Skin epidermis (tissue), 12 donors: ENCODE measurements at regions not wholly inside any gene's neighbourhood (a gene's known extent, or its start where the extent isn't known, plus 50 kb on each side); places are given as distances from the start of the nearest gene placed in this dataset.
"Not testable (repeated sequence)": the region's sequence is repeated elsewhere in the genome, so short reads cannot be mapped to it uniquely, and the experiment has no call there.

Source experiments
- H3K27ac ChIP-seq, 21 experiments: fragments of 200-600 bp; sonication (generic) in 11 of 21; one replicate each; pipeline ENCODE4 v1.5.0; 2020; ENCODE audit warnings: mild to moderate bottlenecking in 3 of 21, inconsistent platforms in 2 of 21, moderate library complexity in 2 of 21
- H3K4me3 ChIP-seq, 7 experiments: fragments of 200-600 bp; sonication (generic) in 2 of 7; one replicate each; pipeline ENCODE4 v1.5.0; 2020; ENCODE audit warnings: inconsistent platforms in 2 of 7, mild to moderate bottlenecking in 2 of 7, moderate library complexity in 1 of 7

DNA sequence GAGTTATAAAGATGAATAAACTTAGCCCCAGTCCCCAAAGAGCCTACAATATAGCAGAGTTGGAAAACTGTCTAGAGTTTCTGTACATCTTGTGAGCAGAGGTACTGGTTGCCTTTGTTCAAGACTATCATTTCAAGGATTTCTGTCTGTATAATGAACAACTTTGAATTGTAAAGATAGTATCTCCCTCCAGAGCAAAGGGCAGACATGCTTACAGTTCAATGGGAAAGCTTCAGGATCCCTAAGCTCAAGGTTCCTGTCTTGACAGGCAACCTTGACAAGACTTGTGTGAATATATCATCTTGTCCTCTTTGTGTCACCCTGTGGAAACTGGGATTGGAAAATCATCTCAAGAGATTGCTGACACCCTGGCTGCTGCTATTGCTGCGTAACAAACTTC lies 242.8 kb upstream of the VLDLR start:
- H3K4me3 ChIP-seq = no peak overlapping the region
- H3K27ac ChIP-seq = no peak overlapping the region

DNA sequence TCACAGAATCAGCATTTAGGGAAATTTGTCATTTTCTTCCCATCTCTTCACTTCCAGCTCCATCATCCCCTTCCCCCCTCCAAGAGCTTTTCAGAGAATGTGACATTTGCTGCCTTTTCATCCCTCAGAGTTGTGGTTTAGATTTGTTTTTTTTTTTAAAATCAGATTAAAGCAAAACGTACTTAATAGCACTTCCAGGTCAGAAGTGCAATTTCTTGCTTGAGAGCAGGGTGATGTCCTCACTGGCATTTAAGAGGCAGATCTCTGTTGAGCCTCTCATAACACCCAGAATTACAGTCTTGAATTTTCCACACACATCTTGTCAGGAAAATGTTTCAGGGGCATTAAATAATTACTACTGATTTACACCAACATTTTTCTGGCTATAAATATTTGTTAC lies 236.8 kb upstream of the VLDLR start:
- Histone ChIP-seq H3K4me3 (no peak overlapping the region), H3K27ac (no peak overlapping the region)

DNA sequence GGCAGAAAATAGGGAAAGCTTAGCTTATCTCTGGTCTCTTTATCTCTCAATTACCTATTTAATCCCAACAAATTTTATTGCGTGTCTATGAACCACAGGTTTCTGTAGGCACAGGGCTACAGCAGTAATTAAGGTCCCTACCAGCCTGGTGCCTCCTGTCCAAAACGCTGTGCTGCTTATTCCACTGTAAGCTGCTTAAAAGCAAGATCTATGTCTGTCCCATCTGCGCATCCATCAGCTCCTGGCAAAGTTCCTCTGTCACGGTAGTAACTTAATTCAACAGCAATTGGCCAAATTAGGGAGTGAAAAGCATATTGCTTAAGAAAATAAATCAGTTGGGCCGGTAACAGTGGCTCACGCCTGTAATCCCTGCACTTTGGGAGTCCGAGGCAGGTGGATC lies 235.8 kb upstream of the VLDLR start:
- Histone ChIP-seq H3K27ac (no peak overlapping the region), H3K4me3 (no peak overlapping the region)

DNA sequence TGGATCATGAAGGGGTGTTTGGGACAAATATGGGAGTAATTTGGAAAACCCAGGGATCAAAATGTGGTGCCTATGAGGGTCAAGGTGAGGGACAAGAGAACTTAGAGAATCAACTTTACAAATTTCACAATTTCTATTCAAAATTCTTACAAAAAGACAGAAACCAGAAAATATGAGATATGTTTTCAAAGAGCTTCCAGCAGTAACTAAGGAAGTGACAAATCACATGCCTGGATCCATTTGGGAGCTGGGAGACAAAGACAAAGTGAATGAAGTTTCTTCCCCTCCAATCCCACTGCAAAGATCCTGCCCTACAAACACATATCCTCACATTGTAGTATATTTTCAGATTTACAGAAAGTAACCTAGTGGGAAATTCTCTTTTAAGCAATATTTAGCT lies 235.0 kb upstream of the VLDLR start:
- no peak overlapping the region for H3K4me3 ChIP-seq
- no peak overlapping the region for H3K27ac ChIP-seq

DNA sequence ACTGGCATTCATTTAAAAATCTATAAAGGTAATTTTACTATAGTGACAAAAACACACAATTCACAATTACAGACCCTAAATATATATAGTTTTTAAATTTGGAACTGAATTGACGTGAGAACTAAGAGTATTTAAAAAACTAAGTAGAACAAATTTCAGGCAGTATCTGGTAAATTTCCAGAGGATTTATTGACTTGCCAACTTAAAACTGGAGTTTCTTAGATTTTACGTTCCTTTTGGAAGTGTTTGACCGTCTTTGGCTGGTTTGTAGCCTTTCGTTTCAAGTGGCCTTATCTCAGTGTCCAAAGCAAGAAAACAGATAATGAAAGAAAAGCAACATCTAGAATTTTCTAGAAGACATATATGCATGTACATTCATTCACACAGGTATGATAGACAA lies 234.4 kb upstream of the VLDLR start:
- Histone ChIP-seq H3K27ac (no peak overlapping the region), H3K4me3 (no peak overlapping the region)

DNA sequence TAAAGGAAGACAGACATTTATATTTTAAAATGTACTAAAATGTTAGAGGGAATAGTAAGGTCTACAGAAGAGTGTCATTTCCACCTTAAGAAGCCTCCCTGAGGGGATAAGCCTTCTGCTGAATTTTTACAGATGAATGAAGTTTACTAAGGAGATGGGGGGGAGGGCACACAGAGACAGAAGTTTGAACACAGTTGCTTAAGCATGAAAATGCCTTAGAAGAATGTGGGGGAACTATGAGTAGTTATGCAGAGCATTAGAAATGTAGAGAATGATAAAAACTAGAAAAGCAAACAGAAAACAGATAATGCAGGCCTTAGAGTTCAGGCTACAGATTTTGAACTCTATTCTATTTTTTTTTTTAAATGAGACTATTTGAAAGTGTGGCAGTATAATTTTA lies 232.2 kb upstream of the VLDLR start:
- Histone ChIP-seq H3K4me3 (no peak overlapping the region), H3K27ac (no peak overlapping the region)

DNA sequence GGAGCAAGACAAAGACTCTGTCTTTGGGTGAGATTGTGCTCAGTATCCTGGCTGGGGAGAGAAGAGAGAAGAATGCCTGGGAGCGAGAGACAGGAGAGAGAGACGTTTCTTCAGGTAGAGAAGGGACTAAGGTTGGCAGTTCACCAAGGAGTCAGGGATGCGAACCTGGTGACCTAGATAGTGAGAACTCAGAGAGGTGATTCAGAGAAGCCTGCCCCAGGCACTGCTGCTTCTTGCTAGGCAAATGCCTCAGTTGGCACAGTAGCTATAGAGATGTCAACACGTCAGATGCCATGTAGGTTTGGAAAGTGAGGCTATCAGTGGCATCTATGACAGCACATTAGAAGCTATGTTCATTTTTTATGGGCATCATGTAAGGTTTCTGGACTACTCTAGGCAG lies 231.6 kb upstream of the VLDLR start:
- peak overlapping the region in 1 of 21 experiments; percentile 7 for H3K27ac ChIP-seq
- no peak overlapping the region for H3K4me3 ChIP-seq

DNA sequence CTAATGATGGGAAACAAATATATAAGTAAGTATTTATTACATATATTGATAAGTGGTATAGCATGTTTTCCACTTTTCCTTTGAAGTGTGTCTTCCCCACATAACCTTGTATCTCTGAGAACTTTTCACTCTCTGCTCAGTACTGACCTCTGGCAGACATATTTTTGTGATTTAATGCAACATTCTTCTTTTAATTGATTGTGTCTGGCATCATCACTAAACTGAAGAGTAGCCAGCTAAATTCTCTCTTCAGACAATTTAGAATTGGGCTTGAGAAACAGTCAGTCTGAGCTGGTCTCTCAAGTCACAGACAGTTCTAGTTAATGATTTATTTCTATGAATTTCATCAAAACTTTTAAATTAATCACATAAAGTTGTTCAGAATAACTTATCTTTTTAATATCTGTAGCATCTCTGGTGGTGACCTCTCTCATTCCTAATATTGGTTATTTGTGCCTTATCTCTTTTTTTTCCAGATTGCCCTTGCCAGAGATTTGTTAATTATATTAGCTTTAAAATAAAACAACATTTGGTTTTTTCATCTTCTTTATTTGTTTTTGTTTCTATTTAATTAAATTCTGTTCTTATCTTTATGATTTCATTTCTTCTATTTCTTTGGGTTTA lies 230.0 kb upstream of the VLDLR start:
- not testable (repeated sequence) for H3K27ac ChIP-seq, H3K4me3 ChIP-seq

DNA sequence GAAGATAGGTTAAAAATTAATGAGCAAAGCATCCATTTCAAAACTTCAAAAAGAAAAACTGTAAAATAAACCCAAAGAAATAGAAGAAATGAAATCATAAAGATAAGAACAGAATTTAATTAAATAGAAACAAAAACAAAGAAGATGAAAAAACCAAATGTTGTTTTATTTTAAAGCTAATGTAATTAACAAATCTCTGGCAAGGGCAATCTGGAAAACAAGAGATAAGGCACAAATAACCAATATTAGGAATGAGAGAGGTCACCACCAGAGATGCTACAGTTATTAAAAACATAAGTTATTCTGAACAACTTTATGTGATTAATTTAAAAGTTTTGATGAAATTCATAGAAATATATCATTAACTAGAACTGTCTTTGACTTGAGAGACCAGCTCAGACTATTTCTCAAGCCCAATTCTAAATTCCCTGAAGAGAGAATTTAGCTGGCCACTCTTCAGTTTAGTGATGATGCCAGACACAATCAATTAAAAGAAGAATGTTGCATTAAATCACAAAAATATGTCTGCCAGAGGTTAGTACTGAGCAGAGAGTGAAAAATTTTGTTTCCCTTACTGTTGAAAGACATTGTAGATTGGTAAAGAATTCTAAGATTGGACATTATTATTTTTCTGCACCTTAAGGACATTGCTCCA lies 227.4 kb upstream of the VLDLR start:
- H3K27ac ChIP-seq, H3K4me3 ChIP-seq: not testable (repeated sequence)

DNA sequence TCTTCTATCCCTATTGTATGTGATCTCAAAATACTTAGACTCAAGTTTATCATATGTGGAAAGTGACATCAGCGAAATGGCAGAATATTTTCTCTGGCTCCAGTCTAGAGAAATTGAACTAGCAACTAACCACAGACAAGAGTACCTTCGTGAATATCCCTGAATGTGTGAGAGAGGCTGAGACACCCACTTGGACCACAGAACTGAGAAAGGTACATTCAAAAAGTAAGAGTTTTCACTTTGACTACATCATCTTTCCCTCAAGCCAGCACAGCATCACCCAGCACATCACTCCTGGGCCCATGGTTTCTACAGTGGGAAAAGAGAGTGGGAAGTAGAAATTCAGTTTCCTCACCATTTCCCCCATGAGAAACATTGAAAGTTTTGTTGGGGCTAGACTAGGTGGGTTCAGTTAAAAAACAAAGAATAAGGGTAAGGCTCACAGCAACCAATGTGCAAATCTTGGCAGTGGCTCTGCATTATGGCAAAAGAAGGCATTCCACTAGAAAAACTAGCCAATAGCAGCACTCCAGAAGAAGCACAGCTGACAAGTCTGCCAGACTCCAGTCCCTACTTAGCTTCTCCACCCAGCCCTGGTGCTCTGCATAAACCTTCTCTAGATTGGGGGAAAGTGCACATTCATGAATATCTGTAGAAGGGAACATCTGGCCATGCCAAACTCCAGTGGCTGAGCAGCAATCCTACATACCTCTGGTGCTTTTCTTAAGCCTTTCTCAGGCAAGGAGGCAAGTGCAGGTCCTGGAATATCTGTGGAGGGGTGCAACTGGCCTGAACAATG lies 225.6 kb upstream of the VLDLR start:
- H3K4me3 ChIP-seq = no peak overlapping the region

DNA sequence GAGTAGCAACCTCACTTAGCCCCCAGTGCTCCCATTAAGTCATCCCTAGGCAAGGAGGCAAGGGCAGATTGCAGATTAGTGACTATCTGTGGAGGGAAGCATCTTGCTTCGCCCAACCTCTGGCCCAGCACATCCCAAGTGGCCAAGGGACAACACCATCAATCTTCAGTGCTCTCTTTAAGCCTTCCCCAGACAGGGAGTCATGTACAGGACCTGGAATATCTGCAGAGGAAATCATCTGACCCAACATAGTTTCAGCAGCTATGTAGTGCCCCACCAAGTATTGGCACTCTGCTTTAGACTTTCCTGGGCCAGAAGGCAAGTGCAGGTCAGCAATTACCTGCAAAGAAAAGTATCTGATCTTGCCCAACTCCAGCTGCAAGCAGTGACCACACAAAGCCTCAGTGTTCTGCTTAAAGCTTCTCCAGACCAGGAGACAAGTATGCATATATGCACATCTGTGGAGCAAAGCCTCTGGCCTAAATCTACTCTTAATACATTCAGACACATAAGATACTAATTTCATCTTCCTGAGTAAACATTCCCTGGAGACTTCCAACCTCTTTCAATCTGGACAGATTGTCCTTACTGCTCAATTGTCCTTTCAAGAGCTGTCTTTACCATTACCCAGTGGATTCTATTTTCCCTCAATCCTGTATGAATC lies 224.8 kb upstream of the VLDLR start:
- no peak overlapping the region for H3K4me3 ChIP-seq
- no peak overlapping the region for H3K27ac ChIP-seq

More for the DNA sequence above, 225.6 kb upstream of the VLDLR start:
- H3K27ac ChIP-seq = no peak overlapping the region

DNA sequence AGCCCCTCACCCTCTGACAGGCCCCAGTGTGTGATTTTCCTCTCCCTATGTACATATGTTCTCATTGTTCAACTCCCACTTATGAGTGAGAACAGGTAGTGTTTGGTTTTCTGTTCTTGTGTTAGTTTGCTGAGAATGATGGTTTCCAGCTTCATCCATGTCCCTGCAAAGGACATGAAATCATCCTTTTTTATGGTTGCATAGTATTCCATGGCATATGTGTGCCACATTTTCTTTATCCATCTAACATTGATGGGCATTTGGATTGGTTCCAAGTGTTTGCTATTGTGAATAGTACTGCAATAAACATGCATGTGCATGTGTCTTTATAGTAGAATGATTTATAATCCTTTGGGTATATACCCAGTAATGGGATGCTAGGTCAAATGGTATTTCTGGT lies 223.7 kb upstream of the VLDLR start:
- H3K4me3 ChIP-seq, H3K27ac ChIP-seq: not testable (repeated sequence)

DNA sequence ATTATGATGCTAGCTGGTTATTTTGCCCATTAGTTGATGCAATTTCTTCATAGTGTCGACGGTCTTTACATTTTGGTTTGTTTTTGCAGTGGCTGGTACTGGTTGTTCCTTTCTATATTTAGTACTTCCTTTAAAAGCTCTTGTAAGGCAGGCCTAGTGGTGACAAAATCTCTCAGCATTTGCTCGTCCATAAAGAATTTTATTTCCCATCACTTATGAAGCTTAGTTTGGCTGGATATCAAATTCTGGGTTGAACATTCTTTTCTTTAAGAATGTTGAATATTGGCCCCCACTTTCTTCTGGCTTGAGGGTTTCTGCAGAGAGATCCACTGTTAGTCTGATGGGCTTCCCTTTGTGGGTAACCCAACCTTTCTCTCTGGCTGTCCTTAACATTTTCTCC lies 219.8 kb upstream of the VLDLR start:
- H3K27ac ChIP-seq, H3K4me3 ChIP-seq: not testable (repeated sequence)

DNA sequence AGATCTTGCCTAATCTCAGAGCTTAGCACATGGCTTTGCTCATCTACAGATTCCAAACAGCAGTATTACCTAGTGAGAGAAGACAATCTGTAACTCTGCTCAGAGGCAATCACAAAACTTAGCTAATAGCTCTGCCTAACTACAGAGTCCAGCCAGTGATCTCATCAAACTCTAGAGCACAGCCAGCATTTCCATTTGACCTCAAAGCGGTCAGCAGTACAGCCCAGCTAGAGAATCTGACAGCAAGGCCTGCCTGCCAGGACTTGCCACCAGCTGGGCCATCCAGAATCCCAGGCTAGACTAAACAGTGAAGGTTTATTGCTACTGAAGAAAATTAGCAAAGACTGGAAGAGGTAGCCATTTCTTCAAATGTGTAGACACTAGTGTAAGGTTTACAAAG lies 217.9 kb upstream of the VLDLR start:
- Histone ChIP-seq H3K4me3 (no peak overlapping the region), H3K27ac (no peak overlapping the region)

DNA sequence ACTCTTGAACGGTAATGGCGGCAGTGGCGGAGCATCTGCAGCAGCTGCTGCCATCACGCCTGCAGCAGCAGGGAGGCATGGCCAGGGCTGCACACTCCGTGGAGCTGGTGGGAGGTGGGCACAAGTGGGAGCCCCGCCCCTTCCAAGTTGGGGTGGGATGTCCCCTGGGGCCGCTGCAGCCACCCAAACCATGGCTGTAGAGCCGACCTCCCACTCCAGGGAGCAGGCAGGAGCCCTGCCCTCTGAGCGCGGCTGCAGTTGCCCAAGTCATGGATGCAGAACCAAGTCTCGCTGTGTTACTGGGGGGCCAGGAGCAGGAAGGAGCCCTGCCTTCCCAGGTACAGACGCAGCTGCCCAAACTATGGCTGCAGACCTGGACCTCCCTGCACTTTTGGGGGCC lies 215.3 kb upstream of the VLDLR start:
- Histone ChIP-seq H3K27ac (no peak overlapping the region), H3K4me3 (no peak overlapping the region)

DNA sequence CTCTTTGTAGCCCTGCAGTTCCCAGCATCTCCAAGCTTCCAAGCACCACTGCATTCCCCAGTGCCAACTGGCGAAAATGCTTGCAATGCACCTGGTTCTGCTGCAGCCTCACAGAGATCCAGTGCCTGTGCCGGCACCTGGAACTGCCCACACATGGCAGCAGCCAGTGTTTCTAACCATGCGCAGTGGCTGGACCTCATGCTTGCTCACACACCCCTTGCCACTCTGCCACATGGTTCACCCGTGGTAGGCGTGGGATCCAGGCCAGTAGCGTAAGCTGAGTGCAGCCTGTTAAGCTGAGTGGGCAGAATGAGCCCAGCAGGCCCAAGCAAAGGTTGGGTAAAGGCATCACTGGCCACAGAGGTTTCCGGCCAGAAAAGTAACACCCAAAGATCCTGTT lies 214.1 kb upstream of the VLDLR start:
- no peak overlapping the region for H3K4me3 ChIP-seq
- no peak overlapping the region for H3K27ac ChIP-seq

DNA sequence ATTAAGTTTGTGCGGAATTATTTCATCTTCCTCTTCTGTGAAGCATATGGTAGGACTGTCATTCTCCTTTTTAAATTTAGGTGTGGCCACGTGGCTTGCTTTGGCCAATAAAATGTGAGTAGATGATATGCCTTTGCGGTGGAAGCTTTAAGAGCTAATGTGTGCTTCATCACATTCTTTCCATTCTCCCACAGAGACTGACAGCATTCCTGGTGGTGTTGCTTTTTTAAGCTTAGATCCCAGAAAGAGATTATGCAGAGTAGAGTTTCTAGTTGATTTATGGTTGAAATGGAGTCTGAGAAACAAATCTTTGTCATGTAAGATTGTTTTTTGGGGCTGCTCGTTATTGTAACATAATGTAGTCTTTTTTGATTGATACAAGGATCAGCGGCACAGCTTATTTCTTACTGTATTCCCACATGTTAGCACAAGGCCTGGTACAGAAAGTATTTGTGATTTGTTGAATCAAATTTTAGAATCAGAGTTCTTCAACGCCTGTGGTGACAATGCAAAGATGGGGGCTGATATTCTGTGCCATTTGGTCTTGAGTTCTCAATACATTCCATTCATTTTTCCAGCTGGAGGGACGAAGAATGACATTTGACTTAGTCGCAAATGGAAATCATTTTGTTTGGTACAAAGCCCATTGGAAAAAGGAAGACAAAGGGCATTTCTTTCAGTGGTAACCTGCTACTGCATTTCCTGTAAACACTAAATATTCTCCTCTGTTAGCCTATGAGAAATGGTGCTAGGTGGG lies 209.9 kb upstream of the VLDLR start:
- H3K27ac ChIP-seq = peak overlapping the region in 1 of 21 experiments; percentile 21
- no peak overlapping the region for H3K4me3 ChIP-seq

DNA sequence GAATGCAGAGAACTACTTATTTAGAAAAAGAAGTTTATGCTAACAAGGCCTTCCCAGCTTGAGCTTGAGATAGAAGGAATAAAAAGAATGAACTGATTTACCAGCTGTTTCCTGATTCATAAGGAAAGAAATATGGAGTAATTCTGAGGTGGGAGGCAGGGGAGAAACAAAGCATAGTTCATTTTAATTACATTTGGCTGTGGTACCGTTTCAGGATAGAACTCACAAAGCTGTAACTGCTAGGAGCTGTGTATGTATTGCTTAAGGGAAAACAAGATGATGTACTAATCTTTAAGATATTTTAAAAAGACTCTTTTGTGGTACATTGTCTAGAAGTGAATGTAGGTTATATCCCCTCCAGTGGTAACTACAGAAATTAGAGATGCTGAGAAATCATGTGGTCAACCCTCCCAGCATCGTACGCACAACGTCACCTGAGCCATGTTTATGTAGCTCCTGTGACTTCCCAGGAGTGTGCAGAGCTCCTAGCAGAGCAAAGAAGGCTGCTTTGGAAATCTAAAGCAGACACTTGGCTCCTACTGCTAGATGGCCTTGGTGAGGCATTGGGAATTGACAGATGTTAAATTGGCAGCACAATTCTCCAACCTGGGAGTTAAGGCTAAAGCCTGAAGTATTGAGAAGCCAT lies 208.3 kb upstream of the VLDLR start:
- Histone ChIP-seq H3K4me3 (no peak overlapping the region), H3K27ac (no peak overlapping the region)

DNA sequence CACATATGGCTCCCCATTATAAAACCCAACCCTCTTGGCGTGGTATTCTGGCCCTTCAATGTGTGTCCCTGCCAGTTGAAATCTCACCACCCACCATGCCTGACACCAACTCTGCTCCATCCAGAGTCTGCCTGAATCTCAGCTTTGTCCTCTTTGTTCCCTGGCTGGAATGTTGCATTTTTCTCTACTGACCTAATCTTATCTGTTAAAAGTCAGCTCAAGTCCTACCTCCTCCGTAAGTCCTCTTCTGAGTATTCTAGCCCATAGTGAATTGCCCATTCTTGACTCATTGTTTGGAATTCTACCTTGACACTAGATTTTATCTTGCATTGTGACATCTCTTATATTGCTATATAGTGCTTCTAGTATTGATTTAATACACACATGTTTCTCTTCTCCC lies 207.1 kb upstream of the VLDLR start:
- no peak overlapping the region for H3K27ac ChIP-seq
- H3K4me3 ChIP-seq = no peak overlapping the region

DNA sequence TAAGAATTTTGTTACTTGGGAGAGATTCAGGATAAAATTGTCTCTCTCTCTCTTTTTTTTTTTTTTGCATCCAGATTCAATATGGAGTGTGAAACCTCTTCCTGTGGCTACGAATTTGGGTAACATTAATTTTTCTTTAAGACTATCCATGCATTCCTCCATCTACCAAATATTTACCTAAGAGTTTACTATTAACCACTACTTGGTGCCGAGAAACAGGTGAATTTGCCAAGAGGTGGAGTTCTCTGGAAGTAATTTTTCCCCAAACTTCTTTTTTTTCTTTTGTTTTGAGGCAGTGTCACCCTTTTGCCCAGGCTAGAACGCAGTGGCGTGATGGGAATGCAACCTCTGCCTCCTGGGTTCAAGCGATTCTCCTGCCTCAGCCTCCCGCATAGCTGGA lies 206.3 kb upstream of the VLDLR start:
- Histone ChIP-seq H3K4me3 (no peak overlapping the region), H3K27ac (no peak overlapping the region)
